CD14-positive monocyte (primary cell): ENCODE measurements at regions not wholly inside any gene's neighbourhood (a gene's known extent, or its start where the extent isn't known, plus 50 kb on each side); places are given as distances from the start of the nearest gene placed in this dataset.
"Not testable (repeated sequence)": the region's sequence is repeated elsewhere in the genome, so short reads cannot be mapped to it uniquely, and the experiment has no call there.

Source experiments
- DNase-seq, 3 donors: peaks; one replicate each; pipeline ENCODE4 v3.0.0-alpha.2; 2011 to 2022
- H2AFZ ChIP-seq: 2 replicates; pipeline ENCODE4 v1.6.0; 2012; ENCODE audit warnings: mild to moderate bottlenecking, low read depth, low read length, inconsistent platforms; ENCODE audit not compliant: insufficient read depth, poor library complexity, severe bottlenecking
- H3K27ac ChIP-seq, 2 donors: 1 replicate in 1 of 2; 2 replicates in 1 of 2; pipeline ENCODE4 v1.5.1; 2012 to 2013; ENCODE audit warnings: low read length in 2 of 2, control low read depth in 1 of 2, inconsistent platforms in 1 of 2, low read depth in 1 of 2, mild to moderate bottlenecking in 1 of 2
- H3K27me3 ChIP-seq, 2 donors: one replicate each; pipeline versions ENCODE4 v1.6.0 to v1.6.1; 2011 to 2013; ENCODE audit warnings: low read length in 2 of 2; ENCODE audit not compliant: control insufficient read depth in 2 of 2, insufficient read depth in 2 of 2
- H3K36me3 ChIP-seq, 2 donors: replicated peaks in 1 of 2; 1 replicate in 1 of 2; 2 replicates in 1 of 2; pipeline versions ENCODE4 v1.5.1 to v1.6.1; 2012 to 2013; ENCODE audit warnings: low read length in 2 of 2, control low read depth in 1 of 2, inconsistent platforms in 1 of 2, mild to moderate bottlenecking in 1 of 2; ENCODE audit not compliant: insufficient read depth in 2 of 2, control insufficient read depth in 1 of 2
- H3K4me1 ChIP-seq, 2 donors: 1 replicate in 1 of 2; 2 replicates in 1 of 2; pipeline versions ENCODE4 v1.5.1 to v1.6.1; 2012 to 2013; ENCODE audit warnings: low read length in 2 of 2, control low read depth in 1 of 2, inconsistent platforms in 1 of 2, mild to moderate bottlenecking in 1 of 2, moderate library complexity in 1 of 2; ENCODE audit not compliant: insufficient read depth in 2 of 2, control insufficient read depth in 1 of 2
- H3K4me2 ChIP-seq: replicated peaks from 2 replicates; pipeline ENCODE3; 2012; ENCODE audit warnings: low read length, moderate library complexity, mild to moderate bottlenecking; ENCODE audit not compliant: poor library complexity, severe bottlenecking; ENCODE audit errors: extremely low read depth
- H3K4me3 ChIP-seq, 3 experiments: fragments of 200-600 bp in 1 of 3; sonication (generic) in 1 of 3; replicated peaks in 1 of 3; 1 replicate in 2 of 3; 2 replicates in 1 of 3; pipeline ENCODE4 v1.5.1; 2011 to 2013; ENCODE audit warnings: low read length in 3 of 3, mild to moderate bottlenecking in 3 of 3, control low read depth in 2 of 3, low read depth in 2 of 3, inconsistent platforms in 1 of 3, moderate library complexity in 1 of 3
- H3K79me2 ChIP-seq: 2 replicates; pipeline ENCODE4 v1.6.0; 2012; ENCODE audit warnings: mild to moderate bottlenecking, control low read depth, inconsistent platforms, low read length, moderate library complexity; ENCODE audit not compliant: insufficient read depth
- H3K9ac ChIP-seq: 2 replicates; pipeline ENCODE4 v1.6.0; 2017; ENCODE audit warnings: low read length, mild to moderate bottlenecking; ENCODE audit not compliant: insufficient read depth, poor library complexity, severe bottlenecking
- H3K9me3 ChIP-seq, 2 donors: replicated peaks in 1 of 2; 1 replicate in 1 of 2; 2 replicates in 1 of 2; pipeline versions ENCODE4 v1.5.1 to v1.6.1; 2012 to 2013; ENCODE audit warnings: low read length in 2 of 2, control low read depth in 1 of 2; ENCODE audit not compliant: control insufficient read depth in 1 of 2, insufficient read depth in 1 of 2
- H4K20me1 ChIP-seq: 2 replicates; pipeline ENCODE4 v1.6.0; 2012; ENCODE audit warnings: mild to moderate bottlenecking, low read length, control low read depth, moderate library complexity; ENCODE audit not compliant: insufficient read depth
- H3K27ac Mint-ChIP-seq, 7 donors: one replicate each; pipeline ENCODE4 v1.8.0; 2020; ENCODE audit warnings: mild to moderate bottlenecking in 7 of 7, mixed read lengths in 7 of 7, moderate library complexity in 6 of 7, inconsistent platforms in 2 of 7
- H3K27me3 Mint-ChIP-seq, 3 donors: one replicate each; pipeline ENCODE4 v1.8.0; 2021 to 2022; ENCODE audit warnings: low read depth in 3 of 3, mild to moderate bottlenecking in 3 of 3, mixed read lengths in 3 of 3, moderate library complexity in 3 of 3, inconsistent platforms in 1 of 3
- H3K36me3 Mint-ChIP-seq, 2 donors: one replicate each; pipeline ENCODE4 v1.8.0; 2020; ENCODE audit warnings: mixed read lengths in 2 of 2, inconsistent platforms in 1 of 2, mild to moderate bottlenecking in 1 of 2
- H3K4me1 Mint-ChIP-seq: one replicate; pipeline ENCODE4 v1.8.0; 2020; ENCODE audit warnings: mild to moderate bottlenecking, mixed read lengths
- H3K4me3 Mint-ChIP-seq, 2 donors: one replicate each; pipeline ENCODE4 v1.8.0; 2020; ENCODE audit warnings: mild to moderate bottlenecking in 2 of 2, mixed read lengths in 2 of 2, moderate library complexity in 1 of 2
- H3K9me3 Mint-ChIP-seq, 7 donors: one replicate each; pipeline ENCODE4 v1.8.0; 2020 to 2022; ENCODE audit warnings: mixed read lengths in 7 of 7, mild to moderate bottlenecking in 6 of 7, moderate library complexity in 6 of 7, inconsistent platforms in 2 of 7
- CTCF ChIP-seq: fragments of 200-600 bp; IDR thresholded peaks from one replicate; pipeline ENCODE4 v1.8.0; 2022; ENCODE audit warnings: antibody characterized with exemption, mild to moderate bottlenecking
- WGBS: methylation state at CpG from one replicate; pipeline ENCODE4 v1.1.5; 2013; ENCODE audit warnings: missing lambda C conversion rate; ENCODE audit not compliant: insufficient coverage; 5-methylcytosine and 5-hydroxymethylcytosine counted together
- intact Hi-C, 2 donors: fragments of 100-400 bp; cut with micrococcal nuclease; formaldehyde crosslinking; loops; one replicate each; pipeline versions ENCODE4 v1.15.0 to v1.15.1; 2023

DNA sequence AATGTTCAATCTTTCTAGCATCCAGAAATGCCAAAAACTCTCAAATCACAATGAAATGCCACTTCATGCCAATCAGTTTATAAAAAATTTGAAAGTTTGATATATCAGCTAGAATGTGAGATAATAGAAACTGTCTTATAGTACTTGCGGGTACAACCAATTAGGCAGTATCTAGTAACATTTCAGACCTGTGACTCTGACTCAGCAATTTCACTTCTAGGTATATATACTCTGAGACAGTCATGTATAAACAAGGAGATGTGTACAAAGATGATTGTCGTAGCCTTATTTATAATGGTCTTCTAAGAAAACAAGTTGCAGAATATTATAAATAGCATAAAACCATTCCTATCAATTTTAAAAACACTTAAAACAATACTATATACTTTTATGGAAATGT, 252.3 kb upstream of the PODXL start:
- Histone ChIP-seq H3K27me3 (no peaks in the 10 kb centered on the region), H3K36me3 (no peaks in the 10 kb centered on the region), H3K4me2 (no peak overlapping the region), H3K79me2 (no peaks in the 10 kb centered on the region), H3K4me3 (no peak overlapping the region), H3K4me1 (no peaks in the 10 kb centered on the region), H3K9ac (no peak overlapping the region), H4K20me1 (no peaks in the 10 kb centered on the region), H3K27ac (no peak overlapping the region), H3K9me3 (no peaks in the 10 kb centered on the region), H2AFZ (no peak overlapping the region)
- Mint-ChIP-seq H3K27ac (no peak overlapping the region), H3K27me3 (peaks cover 0 to 4% (median 3%) of the 10 kb centered on the region in 3 donors), H3K4me1 (no peaks in the 10 kb centered on the region), H3K36me3 (no peaks in the 10 kb centered on the region), H3K9me3 (peaks cover 0 to 6% (median 0%) of the 10 kb centered on the region in 7 donors), H3K4me3 (no peak overlapping the region)
- no CpG with 5 or more reads among the region's 2 CpGs for WGBS
- intact Hi-C loops, result no loop called here
- no peak for DNase-seq
- TF ChIP-seq CTCF, result no peak

- H3K27ac Mint-ChIP-seq, H3K79me2 ChIP-seq, H4K20me1 ChIP-seq, DNase-seq, H3K4me3 Mint-ChIP-seq, H2AFZ ChIP-seq, H3K4me2 ChIP-seq, H3K36me3 ChIP-seq, H3K9ac ChIP-seq, H3K27ac ChIP-seq, H3K4me1 ChIP-seq, H3K9me3 Mint-ChIP-seq, H3K36me3 Mint-ChIP-seq, H3K4me1 Mint-ChIP-seq, H3K9me3 ChIP-seq, intact Hi-C loops, H3K27me3 ChIP-seq, H3K4me3 ChIP-seq, H3K27me3 Mint-ChIP-seq: not testable (repeated sequence)
- 98% methylated on average over 7 of the region's 8 CpGs for WGBS
Measured at GRCh38 chr7:131808156-131808555, 251.7 kb upstream of the PODXL start.
